ENCODE measurements at regions not wholly inside any gene's neighbourhood (a gene's known extent, or its start where the extent isn't known, plus 50 kb on each side); places are given as distances from the start of the nearest gene placed in this dataset.

GRCh38 chr11:41666951-41667653 is 207.7 kb upstream of the LRRC4C start:
- in situ Hi-C loops (cut with MboI; ENCODE audit: low sequenced_read_pairs in 4 of 4): no loop called here
- H3K36me3 ChIP-seq: no peaks in the 10 kb centered on the region
- intact Hi-C loops (cut with DNase I; ENCODE audit: low total_unique reads): no loop called here
- DNase-seq: no peak
- no peak overlapping the region for H3K27ac ChIP-seq
- H3K27me3 ChIP-seq: no peaks in the 10 kb centered on the region
- no peak overlapping the region for H3K4me3 ChIP-seq
- H3K4me1 ChIP-seq: no peaks in the 10 kb centered on the region
- ATAC-seq: no peak
- no peaks in the 10 kb centered on the region for H3K9me3 ChIP-seq
- TF ChIP-seq CTCF (IDR thresholded peaks at IDR 0.05 in 4 of 5, conservative IDR thresholded peaks at IDR 0.05 in 1 of 5) (no peak), POLR2A (IDR thresholded peaks at IDR 0.05) (no peak)

- H3K9me3 ChIP-seq: no peaks in the 10 kb centered on the region
- ATAC-seq (no peak), DNase-seq (no peak)
- no peak overlapping the region for H3K4me3 ChIP-seq
- no peaks in the 10 kb centered on the region for H3K27me3 ChIP-seq
- in situ Hi-C loops (cut with MboI; ENCODE audit: low sequenced_read_pairs in 4 of 4): no loop called here
- intact Hi-C loops (cut with DNase I; ENCODE audit: low total_unique reads): no loop called here
- H3K36me3 ChIP-seq: no peaks in the 10 kb centered on the region
- no peak overlapping the region for H3K27ac ChIP-seq
- no peaks in the 10 kb centered on the region for H3K4me1 ChIP-seq
- TF ChIP-seq CTCF (IDR thresholded peaks at IDR 0.05 in 4 of 5, conservative IDR thresholded peaks at IDR 0.05 in 1 of 5) (no peak), POLR2A (IDR thresholded peaks at IDR 0.05) (no peak)
Observed at GRCh38 chr11:41675205-41675604, 215.8 kb upstream of the LRRC4C start.

GRCh38 chr11:41713030-41713429 is 253.6 kb upstream of the LRRC4C start:
- H3K4me1 ChIP-seq: no peaks in the 10 kb centered on the region
- no peak for ATAC-seq
- no peaks in the 10 kb centered on the region for H3K27me3 ChIP-seq
- in situ Hi-C loops (cut with MboI; ENCODE audit: low sequenced_read_pairs in 4 of 4): no loop called here
- intact Hi-C loops (cut with DNase I; ENCODE audit: low total_unique reads): no loop called here
- TF ChIP-seq CTCF (IDR thresholded peaks at IDR 0.05 in 4 of 5, conservative IDR thresholded peaks at IDR 0.05 in 1 of 5): no peak
- TF ChIP-seq POLR2A (IDR thresholded peaks at IDR 0.05): no peak
- no peaks in the 10 kb centered on the region for H3K36me3 ChIP-seq
- no peak overlapping the region for H3K4me3 ChIP-seq
- H3K27ac ChIP-seq: no peak overlapping the region
- H3K9me3 ChIP-seq: no peaks in the 10 kb centered on the region
- no peak for DNase-seq

- H3K4me1 ChIP-seq: no peaks in the 10 kb centered on the region
- intact Hi-C loops (cut with DNase I; ENCODE audit: low total_unique reads) (no loop called here), in situ Hi-C loops (cut with MboI; ENCODE audit: low sequenced_read_pairs in 4 of 4) (no loop called here)
- no peak overlapping the region for H3K4me3 ChIP-seq
- H3K27ac ChIP-seq: no peak overlapping the region
- H3K27me3 ChIP-seq: no peaks in the 10 kb centered on the region
- TF ChIP-seq CTCF (IDR thresholded peaks at IDR 0.05 in 4 of 5, conservative IDR thresholded peaks at IDR 0.05 in 1 of 5) (no peak), POLR2A (IDR thresholded peaks at IDR 0.05) (no peak)
- no peak for ATAC-seq
- H3K9me3 ChIP-seq: no peaks in the 10 kb centered on the region
- no peaks in the 10 kb centered on the region for H3K36me3 ChIP-seq
- DNase-seq: no peak
Observed at GRCh38 chr11:41714101-41714500, 254.6 kb upstream of the LRRC4C start.

- ATAC-seq (no peak), DNase-seq (no peak)
- Histone ChIP-seq H3K4me3 (no peak overlapping the region), H3K36me3 (no peaks in the 10 kb centered on the region), H3K27me3 (no peaks in the 10 kb centered on the region), H3K9me3 (no peaks in the 10 kb centered on the region), H3K4me1 (no peaks in the 10 kb centered on the region), H3K27ac (no peak overlapping the region)
- intact Hi-C loops (cut with DNase I; ENCODE audit: low total_unique reads): no loop called here
- no peak for TF ChIP-seq CTCF (IDR thresholded peaks at IDR 0.05 in 4 of 5, conservative IDR thresholded peaks at IDR 0.05 in 1 of 5)
- no peak for TF ChIP-seq POLR2A (IDR thresholded peaks at IDR 0.05)
- in situ Hi-C loops (cut with MboI; ENCODE audit: low sequenced_read_pairs in 4 of 4): no loop called here
Observed at GRCh38 chr11:41716862-41717261, 257.4 kb upstream of the LRRC4C start.
